ENCODE measurements at regions not wholly inside any gene's neighbourhood (a gene's known extent, or its start where the extent isn't known, plus 50 kb on each side); places are given as distances from the start of the nearest gene placed in this dataset.

GRCh38 chr13:31441800-31442510 lies 242.2 kb downstream of the B3GLCT start:
- no peaks in the 10 kb centered on the region for H3K36me3 ChIP-seq
- H3K27me3 ChIP-seq = no peaks in the 10 kb centered on the region
- no peak overlapping the region for H3K27ac ChIP-seq
- no peak overlapping the region for H3K4me3 ChIP-seq
- H3K4me1 ChIP-seq = peaks cover 0 to 4% (median 0%) of the 10 kb centered on the region in 4 donors
- DNase-seq = no peak
- no peak for TF ChIP-seq POLR2A (IDR thresholded peaks at IDR 0.05)
- TF ChIP-seq, protein P1, sequence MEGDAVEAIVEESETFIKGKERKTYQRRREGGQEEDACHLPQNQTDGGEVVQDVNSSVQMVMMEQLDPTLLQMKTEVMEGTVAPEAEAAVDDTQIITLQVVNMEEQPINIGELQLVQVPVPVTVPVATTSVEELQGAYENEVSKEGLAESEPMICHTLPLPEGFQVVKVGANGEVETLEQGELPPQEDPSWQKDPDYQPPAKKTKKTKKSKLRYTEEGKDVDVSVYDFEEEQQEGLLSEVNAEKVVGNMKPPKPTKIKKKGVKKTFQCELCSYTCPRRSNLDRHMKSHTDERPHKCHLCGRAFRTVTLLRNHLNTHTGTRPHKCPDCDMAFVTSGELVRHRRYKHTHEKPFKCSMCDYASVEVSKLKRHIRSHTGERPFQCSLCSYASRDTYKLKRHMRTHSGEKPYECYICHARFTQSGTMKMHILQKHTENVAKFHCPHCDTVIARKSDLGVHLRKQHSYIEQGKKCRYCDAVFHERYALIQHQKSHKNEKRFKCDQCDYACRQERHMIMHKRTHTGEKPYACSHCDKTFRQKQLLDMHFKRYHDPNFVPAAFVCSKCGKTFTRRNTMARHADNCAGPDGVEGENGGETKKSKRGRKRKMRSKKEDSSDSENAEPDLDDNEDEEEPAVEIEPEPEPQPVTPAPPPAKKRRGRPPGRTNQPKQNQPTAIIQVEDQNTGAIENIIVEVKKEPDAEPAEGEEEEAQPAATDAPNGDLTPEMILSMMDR (IDR thresholded peaks at IDR 0.05) = no peak
- H3K9me3 ChIP-seq = no peaks in the 10 kb centered on the region

DNA sequence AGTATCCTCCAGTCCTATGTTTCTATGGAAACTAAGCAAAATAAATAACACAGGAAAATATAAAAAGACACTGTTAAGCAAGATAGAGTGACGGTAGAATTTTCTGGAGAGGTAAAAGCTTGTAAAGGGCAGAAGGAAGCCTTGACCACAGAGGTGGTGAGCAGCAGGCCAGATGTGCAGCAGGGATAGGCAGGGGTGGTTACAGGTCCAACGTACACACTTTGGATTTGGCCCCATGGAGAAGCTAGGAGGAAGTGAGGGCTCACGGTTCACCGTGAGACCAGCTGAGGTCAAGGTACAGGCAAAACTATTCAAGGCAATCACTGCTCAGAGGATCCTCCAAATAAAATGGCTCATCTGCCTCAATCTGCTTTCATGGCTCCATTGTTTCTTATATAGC lies 242.8 kb downstream of the B3GLCT start:
- H3K9me3 ChIP-seq = no peaks in the 10 kb centered on the region
- H3K27ac ChIP-seq = no peak overlapping the region
- no peaks in the 10 kb centered on the region for H3K27me3 ChIP-seq
- H3K36me3 ChIP-seq = no peaks in the 10 kb centered on the region
- DNase-seq = no peak
- no peak for TF ChIP-seq POLR2A (IDR thresholded peaks at IDR 0.05)
- TF ChIP-seq, protein P1 (IDR thresholded peaks at IDR 0.05) = no peak
- peaks cover 0 to 4% (median 0%) of the 10 kb centered on the region in 4 donors for H3K4me1 ChIP-seq
- no peak overlapping the region for H3K4me3 ChIP-seq

- no peak overlapping the region for H3K4me3 ChIP-seq
- H3K9me3 ChIP-seq = no peaks in the 10 kb centered on the region
- H3K27ac ChIP-seq = no peak overlapping the region
- peaks cover 0 to 4% (median 0%) of the 10 kb centered on the region in 4 donors for H3K4me1 ChIP-seq
- H3K27me3 ChIP-seq = no peaks in the 10 kb centered on the region
- TF ChIP-seq, protein P1 (IDR thresholded peaks at IDR 0.05) = no peak
- TF ChIP-seq POLR2A (IDR thresholded peaks at IDR 0.05) = no peak
- H3K36me3 ChIP-seq = no peaks in the 10 kb centered on the region
- no peak for DNase-seq
These were observed 244.6 kb downstream of the B3GLCT start for GRCh38 chr13:31444266-31444856.

DNA sequence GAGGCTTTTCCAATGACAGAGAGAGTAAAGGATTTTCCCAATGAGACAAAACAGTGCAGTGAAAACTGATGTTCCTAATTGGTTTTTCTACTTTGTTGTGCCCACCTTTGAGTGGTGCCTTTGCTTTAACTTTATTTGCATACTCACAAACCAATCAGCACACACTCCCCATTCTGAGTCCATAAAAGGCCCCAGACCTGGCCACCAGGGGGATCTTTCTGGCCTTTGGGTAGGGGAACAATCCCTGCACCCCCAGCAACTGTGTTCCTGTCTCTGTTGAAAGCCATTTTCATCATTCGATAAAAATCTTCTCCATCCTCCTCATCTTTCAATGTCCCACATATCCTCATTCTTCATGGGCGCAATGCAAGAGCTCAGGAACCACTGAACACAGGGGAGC lies 252.8 kb downstream of the B3GLCT start:
- H3K9me3 ChIP-seq = no peaks in the 10 kb centered on the region
- TF ChIP-seq, protein P1 (IDR thresholded peaks at IDR 0.05) = no peak
- no peak for TF ChIP-seq POLR2A (IDR thresholded peaks at IDR 0.05)
- DNase-seq = no peak
- no peak overlapping the region for H3K27ac ChIP-seq
- no peaks in the 10 kb centered on the region for H3K27me3 ChIP-seq
- no peaks in the 10 kb centered on the region for H3K36me3 ChIP-seq
- H3K4me3 ChIP-seq = no peak overlapping the region
- H3K4me1 ChIP-seq = no peaks in the 10 kb centered on the region

DNA sequence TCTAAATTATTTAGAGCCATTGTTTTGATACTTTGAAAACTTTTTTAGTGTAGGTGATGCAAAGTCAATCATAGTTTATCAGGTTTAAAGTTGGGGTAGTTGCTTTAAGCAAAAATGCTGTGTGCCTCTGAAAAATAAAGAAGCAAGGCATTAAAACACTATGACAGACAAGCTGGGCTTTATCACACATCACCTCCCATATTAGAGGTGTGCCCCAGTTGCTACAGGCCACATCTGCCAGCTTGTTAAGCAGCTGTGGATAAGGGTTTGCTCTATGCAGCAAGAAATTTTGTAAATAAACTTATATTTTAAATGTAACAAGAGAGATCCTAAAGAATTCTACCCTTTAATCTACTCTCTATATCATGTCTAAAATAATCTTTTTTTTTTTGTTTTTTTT lies 255.8 kb downstream of the B3GLCT start:
- Histone ChIP-seq H3K27ac (no peak overlapping the region), H3K9me3 (no peaks in the 10 kb centered on the region), H3K36me3 (no peaks in the 10 kb centered on the region), H3K4me1 (no peaks in the 10 kb centered on the region), H3K4me3 (no peak overlapping the region), H3K27me3 (no peaks in the 10 kb centered on the region)
- no peak for DNase-seq
- TF ChIP-seq, protein P1 (IDR thresholded peaks at IDR 0.05) = no peak
- no peak for TF ChIP-seq POLR2A (IDR thresholded peaks at IDR 0.05)

All from Peyer's patch (tissue), 4 donors.